AG04449 (cell line): ENCODE measurements at regions not wholly inside any gene's neighbourhood (a gene's known extent, or its start where the extent isn't known, plus 50 kb on each side); places are given as distances from the start of the nearest gene placed in this dataset.

Experiments
- CTCF ChIA-PET: fragments of 350-600 bp; formaldehyde crosslinking; extraction: SDS; loops from one replicate; lab custom pipeline; 2021; ENCODE audit warnings: antibody characterized with exemption; lab: Yijun Ruan, JAX
- POLR2A ChIA-PET: fragments of 400-600, 350-600 bp; formaldehyde crosslinking; extraction: SDS; loops from one replicate; lab custom pipeline; 2020; ENCODE audit warnings: antibody characterized with exemption, inconsistent platforms; lab: Yijun Ruan, JAX
- DNase-seq: peaks from one replicate; pipeline ENCODE4 v3.0.0-alpha.2; 2010; ENCODE audit warnings: low read depth, low spot score
- H3K4me3 ChIP-seq: 2 replicates; pipeline ENCODE4 v1.5.1; 2011; ENCODE audit warnings: low read depth, mild to moderate bottlenecking, control low read depth, low read length
- TF ChIP-seq, protein P1 (sequence below): IDR thresholded peaks from one replicate; pipeline ENCODE4 v1.5.1; 2011; ENCODE audit warnings: mild to moderate bottlenecking, moderate library complexity, low read length, control low read depth, inconsistent platforms; ENCODE audit not compliant: insufficient read depth; ENCODE audit errors: missing control alignments

GRCh38 chr12:30874455-30875321, 51.9 kb upstream of the TSPAN11 start:
- no peak overlapping the region for H3K4me3 ChIP-seq
- ChIA-PET CTCF (no interaction called here), POLR2A (no interaction called here)
- TF ChIP-seq, protein P1, sequence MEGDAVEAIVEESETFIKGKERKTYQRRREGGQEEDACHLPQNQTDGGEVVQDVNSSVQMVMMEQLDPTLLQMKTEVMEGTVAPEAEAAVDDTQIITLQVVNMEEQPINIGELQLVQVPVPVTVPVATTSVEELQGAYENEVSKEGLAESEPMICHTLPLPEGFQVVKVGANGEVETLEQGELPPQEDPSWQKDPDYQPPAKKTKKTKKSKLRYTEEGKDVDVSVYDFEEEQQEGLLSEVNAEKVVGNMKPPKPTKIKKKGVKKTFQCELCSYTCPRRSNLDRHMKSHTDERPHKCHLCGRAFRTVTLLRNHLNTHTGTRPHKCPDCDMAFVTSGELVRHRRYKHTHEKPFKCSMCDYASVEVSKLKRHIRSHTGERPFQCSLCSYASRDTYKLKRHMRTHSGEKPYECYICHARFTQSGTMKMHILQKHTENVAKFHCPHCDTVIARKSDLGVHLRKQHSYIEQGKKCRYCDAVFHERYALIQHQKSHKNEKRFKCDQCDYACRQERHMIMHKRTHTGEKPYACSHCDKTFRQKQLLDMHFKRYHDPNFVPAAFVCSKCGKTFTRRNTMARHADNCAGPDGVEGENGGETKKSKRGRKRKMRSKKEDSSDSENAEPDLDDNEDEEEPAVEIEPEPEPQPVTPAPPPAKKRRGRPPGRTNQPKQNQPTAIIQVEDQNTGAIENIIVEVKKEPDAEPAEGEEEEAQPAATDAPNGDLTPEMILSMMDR, result no peak
- no peak for DNase-seq

GRCh38 chr12:30870491-30871265, 55.9 kb upstream of the TSPAN11 start:
- H3K4me3 ChIP-seq, result no peak overlapping the region
- ChIA-PET POLR2A (no interaction called here), CTCF (no interaction called here)
- DNase-seq, result no peak
- TF ChIP-seq, protein P1, result no peak

DNA sequence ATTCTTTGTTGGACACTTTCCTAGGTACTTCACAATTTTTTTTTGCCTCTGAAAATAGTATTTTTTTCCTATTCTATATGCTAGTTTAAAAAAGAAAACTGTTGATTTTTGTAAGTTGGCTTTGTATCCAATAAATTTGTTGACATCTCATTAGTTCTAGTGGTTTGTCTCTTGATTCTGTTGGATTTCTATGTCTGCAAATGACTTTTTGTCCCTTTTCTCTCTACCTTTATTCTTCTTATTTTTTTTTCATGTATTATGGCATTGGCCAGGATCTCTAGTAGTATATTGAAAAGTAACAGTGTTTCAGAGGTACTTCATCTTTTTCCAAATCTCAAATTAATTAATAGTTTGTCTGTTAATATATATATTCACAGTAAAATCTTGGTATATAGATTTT, 59.1 kb upstream of the TSPAN11 start:
- DNase-seq, result no peak
- POLR2A ChIA-PET, result no interaction called here
- CTCF ChIA-PET, result no interaction called here

DNA sequence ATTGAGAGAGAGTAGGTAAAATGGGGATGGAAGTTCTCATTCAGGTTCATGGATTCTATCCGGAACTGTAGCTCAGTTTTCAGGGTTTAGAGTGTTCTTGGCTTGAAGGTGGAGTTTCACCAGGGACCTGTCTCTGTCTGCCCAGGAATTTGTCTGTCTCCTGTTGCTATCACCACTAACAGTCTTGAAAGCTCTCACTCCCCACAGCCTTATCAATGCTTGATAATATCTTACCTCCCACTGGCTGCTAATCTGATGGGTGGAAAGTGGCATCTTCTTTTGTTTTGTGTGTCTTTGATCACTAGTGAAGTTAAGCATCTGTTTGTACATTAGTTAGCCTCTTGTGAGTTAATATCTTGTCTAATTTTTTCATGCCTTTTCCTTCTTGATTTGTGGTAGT, 60.3 kb upstream of the TSPAN11 start:
- ChIA-PET CTCF (interaction anchor here (0.9 kb wide), 1 partner anchor 120 kb away, joined by 3 read pairs; no protein-coding TSS in a partner anchor), POLR2A (no interaction called here)
- DNase-seq, result no peak
- TF ChIP-seq, protein P1, result no peak
- no peak overlapping the region for H3K4me3 ChIP-seq

More for the DNA sequence above, 59.1 kb upstream of the TSPAN11 start:
- TF ChIP-seq, protein P1, result no peak
- no peak overlapping the region for H3K4me3 ChIP-seq

DNA sequence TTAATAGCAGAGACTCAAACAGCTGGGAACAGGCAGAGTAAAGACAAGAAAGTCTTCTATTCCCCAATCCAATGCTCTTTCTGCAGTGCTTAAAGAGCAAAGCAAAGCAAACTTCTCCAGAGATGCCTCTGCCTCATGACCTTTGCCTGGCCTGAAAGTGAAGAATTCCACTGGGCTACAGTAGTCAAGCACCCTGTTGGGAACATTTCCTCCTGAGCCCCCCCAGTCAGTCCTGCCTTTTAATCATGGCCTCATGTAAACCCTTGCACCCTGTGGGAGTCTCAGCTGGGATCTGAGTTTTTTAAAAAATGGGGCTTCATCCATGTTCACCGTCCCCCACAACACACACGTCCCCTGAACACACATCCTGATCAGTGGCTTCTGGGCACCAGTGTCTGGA, 62.7 kb upstream of the TSPAN11 start:
- TF ChIP-seq, protein P1, result no peak
- no peak for DNase-seq
- no peak overlapping the region for H3K4me3 ChIP-seq
- CTCF ChIA-PET, result interaction anchor here (1.3 to 2.9 kb wide), 2 partner anchors 12 to 408 kb away, joined by 3 to 14 read pairs; no protein-coding TSS in a partner anchor
- POLR2A ChIA-PET, result no interaction called here

DNA sequence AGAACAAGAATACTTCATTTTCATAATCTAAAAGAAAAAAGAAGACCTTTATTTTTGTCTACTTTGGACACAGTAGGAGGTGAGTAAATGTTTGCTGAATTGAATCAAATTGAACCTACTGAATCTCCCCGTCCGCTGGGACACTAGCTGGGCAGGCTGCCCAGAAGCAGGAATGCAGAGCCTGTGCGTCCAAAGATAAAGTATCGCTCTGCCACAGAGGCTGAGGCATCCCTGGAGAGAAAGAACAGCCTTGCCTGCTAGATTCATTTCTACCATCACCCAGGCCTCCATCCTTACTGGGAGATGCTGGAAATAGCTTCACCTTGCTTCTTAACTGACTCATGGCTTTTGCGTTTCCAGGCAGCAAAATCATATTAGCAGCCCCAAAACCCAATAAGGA, 64.1 kb upstream of the TSPAN11 start:
- TF ChIP-seq, protein P1, result no peak
- H3K4me3 ChIP-seq, result no peak overlapping the region
- no peak for DNase-seq
- ChIA-PET POLR2A (no interaction called here), CTCF (interaction anchor here (1.1 to 2.9 kb wide), 3 partner anchors 11 to 123 kb away, joined by 3 to 14 read pairs (median 4); no protein-coding TSS in a partner anchor)
